Activated CD4-positive, alpha-beta memory T cell treated with anti-CD3 and anti-CD28 coated beads for 36 hours (primary cell): ENCODE measurements at regions not wholly inside any gene's neighbourhood (a gene's known extent, or its start where the extent isn't known, plus 50 kb on each side); places are given as distances from the start of the nearest gene placed in this dataset.
"Not testable (repeated sequence)": the region's sequence is repeated elsewhere in the genome, so short reads cannot be mapped to it uniquely, and the experiment has no call there.

Experiments
- CTCF ChIA-PET: fragments of 350-600 bp; sonication (Branson Sonifier 250); formaldehyde crosslinking; loops from one replicate; lab custom pipeline; 2021; ENCODE audit warnings: antibody characterized with exemption, inconsistent platforms; lab: Charles Lee
- POLR2A ChIA-PET: fragments of 350-600 bp; sonication (Branson Sonifier 250); formaldehyde crosslinking; loops from one replicate; lab custom pipeline; 2021; ENCODE audit warnings: antibody characterized with exemption; lab: Charles Lee
- DNase-seq: peaks from one replicate; pipeline ENCODE4 v3.0.0-alpha.2; 2020
- H3K27ac Mint-ChIP-seq: one replicate; pipeline ENCODE4 v1.8.0; 2021; ENCODE audit warnings: mixed read lengths
- H3K27me3 Mint-ChIP-seq: one replicate; pipeline ENCODE4 v1.8.0; 2021; ENCODE audit warnings: mixed read lengths
- H3K36me3 Mint-ChIP-seq: one replicate; pipeline ENCODE4 v1.8.0; 2021; ENCODE audit warnings: mixed read lengths
- H3K4me1 Mint-ChIP-seq: one replicate; pipeline ENCODE4 v1.8.0; 2021; ENCODE audit warnings: low read depth, mixed read lengths
- H3K4me3 Mint-ChIP-seq: one replicate; pipeline ENCODE4 v1.8.0; 2021; ENCODE audit warnings: mild to moderate bottlenecking, mixed read lengths
- H3K9me3 Mint-ChIP-seq: one replicate; pipeline ENCODE4 v1.8.0; 2021; ENCODE audit warnings: mixed read lengths
- intact Hi-C: fragments of 100-400 bp; cut with micrococcal nuclease; formaldehyde crosslinking; loops from one replicate; pipeline ENCODE4 v1.15.1; 2023

DNA sequence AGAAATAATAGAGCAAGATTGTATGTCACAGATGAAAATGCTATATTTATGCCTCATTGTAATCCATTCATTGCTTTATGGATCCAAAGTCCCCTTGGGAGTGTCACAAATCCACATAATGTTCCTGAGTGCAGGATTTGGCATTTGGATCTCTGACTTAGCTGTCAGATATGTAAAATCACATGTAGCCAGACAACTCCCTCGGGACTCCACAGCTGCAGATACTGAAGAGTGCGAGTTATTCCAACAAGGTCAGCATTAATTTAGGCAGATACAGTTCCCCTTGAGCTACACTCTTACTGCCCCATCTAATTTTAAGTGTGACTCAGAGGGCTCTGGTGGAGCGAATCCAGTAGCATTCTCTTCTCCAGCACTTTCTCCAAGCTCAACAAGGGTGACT, 433.2 kb downstream of the CD83 start:
- Mint-ChIP-seq H3K27me3 (peaks cover 2% of the 10 kb centered on the region), H3K4me1 (no peaks in the 10 kb centered on the region), H3K9me3 (no peaks in the 10 kb centered on the region), H3K36me3 (no peaks in the 10 kb centered on the region), H3K4me3 (no peak overlapping the region), H3K27ac (no peak overlapping the region)
- POLR2A ChIA-PET: no interaction called here
- DNase-seq: no peak
- CTCF ChIA-PET: no interaction called here
- intact Hi-C loops: no loop called here

DNA sequence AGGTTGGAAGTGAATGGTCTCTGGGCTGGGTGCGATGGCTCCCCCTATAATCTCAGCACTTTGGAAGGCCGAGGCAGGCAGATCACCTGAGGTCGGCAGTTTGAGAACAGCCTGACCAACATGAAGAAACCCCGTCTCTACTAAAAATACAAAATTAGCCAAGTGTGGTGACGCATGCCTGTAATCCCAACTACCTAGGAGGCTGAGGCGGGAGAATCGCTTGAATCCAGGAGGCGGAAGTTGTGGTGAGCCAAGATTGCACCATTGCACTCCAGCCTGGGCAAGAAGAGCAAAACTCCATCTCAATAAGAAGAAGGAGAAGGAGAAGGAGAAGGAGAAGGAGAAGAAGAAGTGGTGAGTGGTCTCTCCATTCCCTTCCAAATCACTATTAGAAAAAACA, 434.0 kb downstream of the CD83 start:
- H3K27ac Mint-ChIP-seq, H3K36me3 Mint-ChIP-seq, H3K4me1 Mint-ChIP-seq, POLR2A ChIA-PET, CTCF ChIA-PET, H3K27me3 Mint-ChIP-seq, H3K9me3 Mint-ChIP-seq, intact Hi-C loops, H3K4me3 Mint-ChIP-seq, DNase-seq: not testable (repeated sequence)

DNA sequence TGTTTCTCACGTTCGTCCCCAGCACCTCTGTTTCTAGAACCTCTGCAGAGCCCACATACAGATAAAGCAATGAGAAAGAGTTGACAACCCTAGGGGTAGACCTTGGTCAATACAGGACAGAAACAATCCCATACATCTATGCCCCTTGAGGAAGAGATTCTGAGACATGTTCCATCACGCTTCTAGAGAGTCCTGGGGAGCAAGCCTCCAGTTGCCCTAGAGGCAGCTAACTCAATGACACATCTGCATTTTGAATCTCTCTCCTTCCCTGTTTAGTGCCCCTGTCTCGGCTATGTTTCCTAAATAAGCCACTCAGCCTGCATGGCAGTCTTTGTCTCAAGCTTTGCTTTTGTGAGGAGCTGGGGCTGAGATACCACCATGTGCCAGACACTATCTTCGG, 435.3 kb downstream of the CD83 start:
- Mint-ChIP-seq H3K36me3 (no peaks in the 10 kb centered on the region), H3K9me3 (no peaks in the 10 kb centered on the region), H3K4me3 (no peak overlapping the region), H3K27ac (no peak overlapping the region), H3K4me1 (no peaks in the 10 kb centered on the region), H3K27me3 (no peaks in the 10 kb centered on the region)
- ChIA-PET POLR2A (no interaction called here), CTCF (no interaction called here)
- no peak for DNase-seq
- intact Hi-C loops: no loop called here

DNA sequence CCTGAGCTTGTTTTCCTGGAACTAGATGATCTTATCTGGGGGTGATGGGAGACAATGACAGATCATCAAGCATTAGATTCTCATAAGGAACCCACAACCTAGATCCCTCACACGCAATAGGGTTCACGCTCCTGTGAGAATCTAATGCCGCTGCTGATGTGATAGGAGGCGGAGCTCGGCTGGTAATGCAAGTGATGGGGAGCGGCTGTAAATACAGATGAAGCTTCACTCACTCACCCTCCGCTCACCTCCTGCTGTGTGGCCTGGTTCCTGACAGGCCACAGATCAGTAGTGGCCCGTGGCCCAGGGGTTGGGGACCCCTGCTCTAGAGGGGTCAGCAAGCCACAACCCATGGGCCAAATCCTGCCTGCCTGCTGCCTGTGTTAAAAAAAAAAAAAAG, 435.9 kb downstream of the CD83 start:
- POLR2A ChIA-PET: no interaction called here
- Mint-ChIP-seq H3K4me3 (no peak overlapping the region), H3K36me3 (no peaks in the 10 kb centered on the region), H3K27ac (no peak overlapping the region), H3K4me1 (no peaks in the 10 kb centered on the region), H3K9me3 (no peaks in the 10 kb centered on the region), H3K27me3 (no peaks in the 10 kb centered on the region)
- no peak for DNase-seq
- CTCF ChIA-PET: no interaction called here
- intact Hi-C loops: no loop called here

DNA sequence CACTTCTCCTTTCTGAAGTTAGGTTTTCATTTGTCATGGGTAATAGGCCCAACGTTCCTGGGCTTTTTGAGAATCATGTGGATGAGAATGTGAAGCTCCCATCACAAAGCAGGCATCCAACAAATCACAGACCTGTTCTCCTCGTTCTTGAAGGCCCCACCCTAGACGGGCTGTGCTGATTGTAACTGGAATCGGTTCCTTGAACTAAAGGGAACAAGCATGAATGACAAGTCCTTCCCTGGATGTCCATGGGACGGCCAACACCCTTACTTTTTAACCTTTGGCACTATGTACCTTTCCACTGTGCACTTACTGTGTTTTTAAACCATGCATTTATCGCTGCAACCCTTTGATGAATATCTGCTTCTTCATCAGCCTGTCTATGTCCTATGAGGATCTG, 438.2 kb downstream of the CD83 start:
- Mint-ChIP-seq H3K4me3 (no peak overlapping the region), H3K27me3 (no peaks in the 10 kb centered on the region), H3K9me3 (no peaks in the 10 kb centered on the region), H3K36me3 (no peaks in the 10 kb centered on the region), H3K27ac (no peak overlapping the region), H3K4me1 (no peaks in the 10 kb centered on the region)
- no peak for DNase-seq
- ChIA-PET CTCF (no interaction called here), POLR2A (no interaction called here)
- intact Hi-C loops: no loop called here

DNA sequence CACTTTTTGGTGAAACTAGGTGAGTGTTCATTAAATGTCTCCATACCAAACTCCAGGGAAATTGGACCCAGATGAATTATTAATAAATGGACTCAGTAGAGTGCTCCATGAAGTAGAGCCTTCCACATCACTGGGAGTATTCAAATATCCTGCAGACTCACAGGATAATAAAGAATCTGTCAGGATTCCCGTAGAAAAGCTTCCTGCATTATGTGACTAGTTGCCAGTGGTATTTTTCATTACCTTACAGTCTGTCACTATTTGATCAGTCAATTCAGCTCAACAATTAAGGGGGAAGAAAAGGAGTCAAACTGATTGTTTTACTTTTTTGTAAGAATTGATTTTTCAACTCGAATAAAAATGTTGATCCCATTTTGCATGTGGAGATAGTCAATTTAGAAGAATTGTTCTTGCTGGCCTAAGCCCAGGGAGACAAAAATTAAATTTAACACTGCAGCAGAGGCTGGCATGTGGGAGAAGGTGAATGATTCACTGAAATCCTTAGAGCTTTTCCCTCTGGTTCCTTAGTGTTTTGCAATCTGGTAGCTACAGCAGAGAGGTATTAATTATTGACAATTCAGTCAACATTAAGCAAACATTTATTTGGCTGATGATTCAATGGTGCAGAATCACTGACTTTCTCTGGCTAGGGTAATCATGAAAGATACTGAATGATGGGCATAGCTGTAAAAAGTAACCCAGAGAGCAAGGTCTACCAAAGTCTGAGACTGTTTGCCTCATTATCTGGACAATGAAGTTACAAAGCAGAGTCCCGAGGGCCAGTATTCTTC, 442.4 kb downstream of the CD83 start:
- H3K4me3 Mint-ChIP-seq: no peak overlapping the region
- no peaks in the 10 kb centered on the region for H3K4me1 Mint-ChIP-seq
- peaks cover 4% of the 10 kb centered on the region for H3K36me3 Mint-ChIP-seq
- DNase-seq: no peak
- ChIA-PET POLR2A (no interaction called here), CTCF (no interaction called here)
- no peak overlapping the region for H3K27ac Mint-ChIP-seq
- no peaks in the 10 kb centered on the region for H3K27me3 Mint-ChIP-seq
- intact Hi-C loops: no loop called here
- peaks cover 8% of the 10 kb centered on the region for H3K9me3 Mint-ChIP-seq

DNA sequence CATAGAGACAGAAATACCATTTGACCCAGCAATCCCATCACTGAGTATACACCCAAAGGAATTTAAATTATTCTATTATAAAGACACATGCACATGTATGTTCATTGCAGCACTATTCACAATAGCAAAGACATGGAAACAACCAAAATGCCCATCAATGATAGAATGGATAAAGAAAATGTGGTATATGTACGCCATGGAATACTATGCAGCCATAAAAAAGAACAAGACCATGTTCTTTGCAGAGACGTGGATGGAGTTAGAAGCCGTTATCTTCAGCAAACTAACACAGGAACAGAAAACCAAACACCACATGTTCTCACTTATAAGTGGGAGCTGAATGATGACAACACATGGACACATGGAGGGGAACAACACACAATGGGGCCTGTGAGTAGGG, 444.0 kb downstream of the CD83 start:
- DNase-seq, H3K27me3 Mint-ChIP-seq, H3K4me1 Mint-ChIP-seq, POLR2A ChIA-PET, intact Hi-C loops, CTCF ChIA-PET, H3K9me3 Mint-ChIP-seq, H3K4me3 Mint-ChIP-seq, H3K36me3 Mint-ChIP-seq, H3K27ac Mint-ChIP-seq: not testable (repeated sequence)

DNA sequence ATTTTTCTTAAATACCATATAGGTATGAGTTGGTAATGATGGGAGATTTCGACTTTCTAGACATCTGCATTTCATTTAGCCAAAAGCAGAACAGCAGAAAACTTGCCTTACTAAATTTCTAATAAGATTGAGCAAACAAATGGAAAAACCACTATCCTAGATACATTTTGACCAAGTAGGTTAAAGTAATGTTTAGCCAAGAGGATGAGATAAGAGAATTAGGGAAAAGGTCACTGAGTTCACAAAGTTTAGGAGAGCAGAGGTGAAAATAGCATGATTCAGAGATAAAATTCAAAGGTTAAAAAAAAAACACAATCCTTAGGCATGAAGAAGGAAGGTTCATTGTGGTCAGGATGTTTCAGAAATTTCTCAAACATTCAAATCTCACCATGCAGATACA, 450.3 kb downstream of the CD83 start:
- no peak for DNase-seq
- Mint-ChIP-seq H3K4me3 (no peak overlapping the region), H3K36me3 (peaks cover 2% of the 10 kb centered on the region), H3K27me3 (peaks cover 2% of the 10 kb centered on the region), H3K9me3 (no peaks in the 10 kb centered on the region), H3K27ac (no peak overlapping the region), H3K4me1 (no peaks in the 10 kb centered on the region)
- intact Hi-C loops: no loop called here
- POLR2A ChIA-PET: no interaction called here
- CTCF ChIA-PET: no interaction called here

DNA sequence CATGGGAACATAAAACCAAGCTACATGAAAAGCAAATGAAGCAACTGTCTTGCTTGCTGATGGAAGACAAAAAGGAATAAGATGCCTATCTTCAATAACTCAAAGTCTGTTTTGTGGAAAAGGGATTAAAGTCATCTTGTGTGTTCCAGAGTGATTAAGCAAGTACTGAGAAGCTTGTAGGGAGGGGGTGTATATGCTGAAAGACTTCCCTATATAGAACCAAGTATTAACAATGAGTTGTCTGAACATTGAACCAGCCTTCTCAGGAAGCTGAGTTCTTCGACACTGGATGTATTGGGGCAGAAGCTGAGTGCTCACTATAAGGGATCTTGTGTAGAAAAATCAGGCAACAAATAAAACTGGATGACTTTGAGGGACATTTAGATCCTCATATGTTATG, 451.8 kb downstream of the CD83 start:
- CTCF ChIA-PET: no interaction called here

DNA sequence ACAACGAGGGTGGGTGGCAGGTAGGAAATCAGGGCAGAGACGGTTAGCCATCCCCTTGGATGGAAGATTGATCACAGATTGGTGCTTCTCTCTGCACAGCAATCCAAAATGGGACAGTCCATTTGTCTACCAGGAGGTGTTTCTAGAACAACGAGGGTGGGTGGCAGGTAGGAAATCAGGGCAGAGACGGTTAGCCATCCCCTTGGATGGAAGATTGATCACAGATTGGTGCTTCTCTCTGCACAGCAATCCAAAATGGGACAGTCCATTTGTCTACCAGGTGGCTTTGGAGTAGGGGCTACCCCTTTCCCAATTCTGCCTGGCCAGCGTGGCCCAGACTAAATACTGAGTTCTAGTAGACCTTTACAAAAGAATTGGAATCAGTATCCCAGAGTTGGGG, 452.3 kb downstream of the CD83 start:
- POLR2A ChIA-PET, DNase-seq, H3K27ac Mint-ChIP-seq, H3K4me1 Mint-ChIP-seq, H3K9me3 Mint-ChIP-seq, H3K4me3 Mint-ChIP-seq, H3K27me3 Mint-ChIP-seq, intact Hi-C loops, H3K36me3 Mint-ChIP-seq, CTCF ChIA-PET: not testable (repeated sequence)

More for the DNA sequence above, 451.8 kb downstream of the CD83 start:
- H3K36me3 Mint-ChIP-seq: peaks cover 2% of the 10 kb centered on the region
- H3K27me3 Mint-ChIP-seq: peaks cover 2% of the 10 kb centered on the region
- POLR2A ChIA-PET: no interaction called here
- H3K9me3 Mint-ChIP-seq: no peaks in the 10 kb centered on the region
- no peak overlapping the region for H3K4me3 Mint-ChIP-seq
- no peak for DNase-seq
- H3K4me1 Mint-ChIP-seq: no peaks in the 10 kb centered on the region
- H3K27ac Mint-ChIP-seq: no peak overlapping the region
- intact Hi-C loops: no loop called here

DNA sequence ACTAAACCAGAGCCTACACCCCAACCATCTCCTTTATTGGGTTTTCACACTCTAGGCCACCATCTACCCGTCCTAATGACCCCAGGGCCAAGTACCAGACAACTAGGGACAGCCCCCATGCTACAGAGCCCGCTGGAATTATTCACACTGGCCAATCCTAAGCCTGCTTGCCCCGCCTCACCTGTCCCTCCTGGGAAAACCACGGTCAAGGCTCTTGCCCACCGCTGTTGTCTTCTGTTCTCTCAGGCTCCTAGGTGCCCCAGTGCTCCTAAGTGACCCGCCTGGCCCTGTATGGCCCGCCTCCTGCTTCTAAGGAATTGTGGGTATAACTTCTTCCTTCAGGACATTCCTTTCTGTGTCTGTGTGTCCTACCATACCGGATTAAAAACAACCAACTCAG, 453.4 kb downstream of the CD83 start:
- H3K27ac Mint-ChIP-seq: no peak overlapping the region

DNA sequence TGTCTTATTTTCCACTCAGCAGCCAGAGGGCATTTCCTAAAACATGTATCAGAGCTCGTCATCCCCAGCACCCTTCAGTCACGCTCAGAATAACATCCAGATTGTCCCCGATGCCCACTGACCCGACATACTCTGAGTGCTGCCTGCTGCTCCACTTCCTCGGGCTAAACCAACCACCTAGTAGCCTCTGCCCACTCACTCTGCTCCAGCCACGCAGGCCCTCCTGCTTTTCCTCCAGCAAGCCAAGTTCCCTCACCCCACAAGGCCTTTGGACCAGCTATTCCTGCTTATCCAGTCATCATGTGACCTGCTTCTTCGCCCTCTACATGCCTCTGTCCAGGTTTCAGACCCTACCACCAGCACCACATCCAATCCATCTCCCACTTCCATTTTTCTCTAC, 454.2 kb downstream of the CD83 start:
- Mint-ChIP-seq H3K4me3 (no peak overlapping the region), H3K27ac (no peak overlapping the region), H3K27me3 (peaks cover 2% of the 10 kb centered on the region), H3K36me3 (peaks cover 4% of the 10 kb centered on the region), H3K9me3 (no peaks in the 10 kb centered on the region), H3K4me1 (no peaks in the 10 kb centered on the region)
- POLR2A ChIA-PET: no interaction called here
- intact Hi-C loops: no loop called here
- no peak for DNase-seq
- CTCF ChIA-PET: no interaction called here

More for the DNA sequence above, 453.4 kb downstream of the CD83 start:
- ChIA-PET POLR2A (no interaction called here), CTCF (no interaction called here)
- H3K4me1 Mint-ChIP-seq: no peaks in the 10 kb centered on the region
- no peak for DNase-seq
- H3K9me3 Mint-ChIP-seq: no peaks in the 10 kb centered on the region
- H3K36me3 Mint-ChIP-seq: peaks cover 2% of the 10 kb centered on the region
- peaks cover 2% of the 10 kb centered on the region for H3K27me3 Mint-ChIP-seq
- no peak overlapping the region for H3K4me3 Mint-ChIP-seq
- intact Hi-C loops: no loop called here

DNA sequence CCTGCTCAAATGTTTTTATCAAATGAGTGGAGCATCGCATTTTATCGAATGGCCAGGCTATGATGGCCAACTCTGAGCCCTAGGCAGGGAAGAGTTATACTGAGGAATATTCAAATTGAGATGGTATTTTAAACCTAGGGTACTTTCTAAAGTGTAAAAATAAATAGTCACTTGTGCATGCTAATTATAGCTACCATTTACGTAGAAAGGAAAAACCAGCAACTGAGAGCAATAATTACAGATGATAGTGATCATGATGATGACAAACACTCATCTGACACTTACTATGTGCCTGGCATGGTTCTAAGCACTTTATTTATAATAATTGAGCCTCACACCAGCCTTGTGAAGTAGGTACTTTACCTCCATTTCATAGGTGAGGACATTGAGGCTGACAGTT, 455.7 kb downstream of the CD83 start:
- H3K27ac Mint-ChIP-seq: no peak overlapping the region
- H3K4me1 Mint-ChIP-seq: no peaks in the 10 kb centered on the region
- H3K4me3 Mint-ChIP-seq: no peak overlapping the region
- H3K27me3 Mint-ChIP-seq: peaks cover 2% of the 10 kb centered on the region
- CTCF ChIA-PET: no interaction called here
- DNase-seq: no peak
- H3K9me3 Mint-ChIP-seq: no peaks in the 10 kb centered on the region
- peaks cover 4% of the 10 kb centered on the region for H3K36me3 Mint-ChIP-seq
- POLR2A ChIA-PET: no interaction called here
- intact Hi-C loops: no loop called here
